DMS53 (cell line): ENCODE measurements at regions not wholly inside any gene's neighbourhood (a gene's known extent, or its start where the extent isn't known, plus 50 kb on each side); places are given as distances from the start of the nearest gene placed in this dataset.
"Not testable (repeated sequence)": the region's sequence is repeated elsewhere in the genome, so short reads cannot be mapped to it uniquely, and the experiment has no call there.

ENCODE experiments used
- DNase-seq: peaks from one replicate; lab custom pipeline; 2025; lab: John Stamatoyannopoulos, UW

GRCh38 chr2:58769111-58769863 lies 528.2 kb upstream of the FANCL start:
- DNase-seq, result no peak

- DNase-seq, result no peak
Measured at GRCh38 chr2:58768715-58769080, 527.6 kb upstream of the FANCL start.

GRCh38 chr2:58767828-58768714 lies 526.9 kb upstream of the FANCL start:
- DNase-seq, result no peak

GRCh38 chr2:58764338-58765104 lies 523.4 kb upstream of the FANCL start:
- no peak for DNase-seq

- DNase-seq, result peak; percentile 82
Measured at GRCh38 chr2:58762176-58762781, 521.2 kb upstream of the FANCL start.

GRCh38 chr2:58757971-58758370 lies 516.8 kb upstream of the FANCL start:
- DNase-seq, result no peak

GRCh38 chr2:58756336-58756735 lies 515.2 kb upstream of the FANCL start:
- DNase-seq, result no peak

GRCh38 chr2:58752507-58752906 lies 511.4 kb upstream of the FANCL start:
- not testable (repeated sequence) for DNase-seq

GRCh38 chr2:58751676-58752075 lies 510.6 kb upstream of the FANCL start:
- not testable (repeated sequence) for DNase-seq

- DNase-seq, result no peak
Measured at GRCh38 chr2:58749041-58749440, 507.9 kb upstream of the FANCL start.

- DNase-seq, result not testable (repeated sequence)
Measured at GRCh38 chr2:58745334-58745733, 504.2 kb upstream of the FANCL start.

GRCh38 chr2:58740426-58740825 lies 499.3 kb upstream of the FANCL start:
- DNase-seq, result no peak

- peak; percentile 64 for DNase-seq
Measured at GRCh38 chr2:58739033-58739432, 497.9 kb upstream of the FANCL start.

GRCh38 chr2:58734365-58734764 lies 493.2 kb upstream of the FANCL start:
- peak; percentile 81 for DNase-seq

- no peak for DNase-seq
Measured at GRCh38 chr2:58732999-58733398, 491.9 kb upstream of the FANCL start.

- no peak for DNase-seq
Measured at GRCh38 chr2:58731488-58731869, 490.4 kb upstream of the FANCL start.

GRCh38 chr2:58730764-58731487 lies 489.8 kb upstream of the FANCL start:
- DNase-seq, result no peak

GRCh38 chr2:58727981-58728656 lies 487.0 kb upstream of the FANCL start:
- no peak for DNase-seq

GRCh38 chr2:58721912-58722591 lies 480.9 kb upstream of the FANCL start:
- DNase-seq, result no peak
